ENCODE measurements at regions not wholly inside any gene's neighbourhood (a gene's known extent, or its start where the extent isn't known, plus 50 kb on each side); places are given as distances from the start of the nearest gene placed in this dataset.

- no peak for DNase-seq
Observed at GRCh38 chr6:111988926-111989325, 65.0 kb upstream of the CCN6 start.

GRCh38 chr6:111989743-111990142 is 64.2 kb upstream of the CCN6 start:
- DNase-seq: no peak

- no peak for DNase-seq
Observed at GRCh38 chr6:111990214-111990613, 63.7 kb upstream of the CCN6 start.

- no peak for DNase-seq
Observed at GRCh38 chr6:111992851-111993250, 61.1 kb upstream of the CCN6 start.

- DNase-seq: peak in 1 of 2 experiments; percentile 11
Observed at GRCh38 chr6:111993342-111993741, 60.6 kb upstream of the CCN6 start.

GRCh38 chr6:111994791-111995190 is 59.1 kb upstream of the CCN6 start:
- no peak for DNase-seq

- DNase-seq: no peak
Observed at GRCh38 chr6:111995404-111995803, 58.5 kb upstream of the CCN6 start.

- no peak for DNase-seq
Observed at GRCh38 chr6:111996144-111996865, 57.6 kb upstream of the CCN6 start.

GRCh38 chr6:111997078-111997852 is 56.6 kb upstream of the CCN6 start:
- peak; percentile 44 to 72 for DNase-seq

GRCh38 chr6:111997853-111998208 is 56.1 kb upstream of the CCN6 start:
- no peak for DNase-seq

GRCh38 chr6:112002307-112002706 is 51.6 kb upstream of the CCN6 start:
- DNase-seq: no peak
